ENCODE measurements at regions not wholly inside any gene's neighbourhood (a gene's known extent, or its start where the extent isn't known, plus 50 kb on each side); places are given as distances from the start of the nearest gene placed in this dataset.
"Not testable (repeated sequence)": the region's sequence is repeated elsewhere in the genome, so short reads cannot be mapped to it uniquely, and the experiment has no call there.

DNA sequence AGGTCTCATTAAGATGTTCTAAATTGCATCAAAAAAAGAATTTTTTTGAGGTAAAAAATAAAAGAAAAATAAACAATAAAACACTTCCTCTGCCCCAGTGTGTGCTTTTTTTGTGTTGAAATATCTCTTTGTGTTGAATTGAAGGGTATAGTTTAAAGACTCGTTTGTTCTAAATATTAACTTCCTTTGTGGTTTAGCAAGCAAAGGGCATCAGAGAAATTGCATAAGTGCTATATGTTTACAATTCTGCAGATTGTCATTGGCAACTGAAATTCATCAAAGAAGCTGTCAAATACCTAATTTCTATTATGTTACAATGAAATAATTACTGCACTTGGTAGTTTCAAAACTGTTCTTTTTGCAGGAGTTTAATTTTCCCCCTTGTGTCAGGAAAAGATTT, 260.5 kb downstream of the DKK2 start:
- no peaks in the 10 kb centered on the region for H3K9me3 ChIP-seq

GRCh38 chr4:106774055-106774454, 262.1 kb downstream of the DKK2 start:
- 55 to 81% methylated on average over 1 of the region's 1 CpG for WGBS, 2 donors
- intact Hi-C loops (cut with DNase I); H3K27ac ChIP-seq; H3K36me3 ChIP-seq; ATAC-seq; H3K4me3 ChIP-seq; H3K27me3 ChIP-seq; H3K9me3 ChIP-seq; FAIRE-seq; H3K4me1 ChIP-seq; DNase-seq: not testable (repeated sequence)

More for the DNA sequence above, 260.5 kb downstream of the DKK2 start:
- intact Hi-C loops (cut with DNase I), result no loop called here
- DNase-seq, result no peak
- no peak for ATAC-seq
- TF ChIP-seq, protein P1, sequence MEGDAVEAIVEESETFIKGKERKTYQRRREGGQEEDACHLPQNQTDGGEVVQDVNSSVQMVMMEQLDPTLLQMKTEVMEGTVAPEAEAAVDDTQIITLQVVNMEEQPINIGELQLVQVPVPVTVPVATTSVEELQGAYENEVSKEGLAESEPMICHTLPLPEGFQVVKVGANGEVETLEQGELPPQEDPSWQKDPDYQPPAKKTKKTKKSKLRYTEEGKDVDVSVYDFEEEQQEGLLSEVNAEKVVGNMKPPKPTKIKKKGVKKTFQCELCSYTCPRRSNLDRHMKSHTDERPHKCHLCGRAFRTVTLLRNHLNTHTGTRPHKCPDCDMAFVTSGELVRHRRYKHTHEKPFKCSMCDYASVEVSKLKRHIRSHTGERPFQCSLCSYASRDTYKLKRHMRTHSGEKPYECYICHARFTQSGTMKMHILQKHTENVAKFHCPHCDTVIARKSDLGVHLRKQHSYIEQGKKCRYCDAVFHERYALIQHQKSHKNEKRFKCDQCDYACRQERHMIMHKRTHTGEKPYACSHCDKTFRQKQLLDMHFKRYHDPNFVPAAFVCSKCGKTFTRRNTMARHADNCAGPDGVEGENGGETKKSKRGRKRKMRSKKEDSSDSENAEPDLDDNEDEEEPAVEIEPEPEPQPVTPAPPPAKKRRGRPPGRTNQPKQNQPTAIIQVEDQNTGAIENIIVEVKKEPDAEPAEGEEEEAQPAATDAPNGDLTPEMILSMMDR (IDR thresholded peaks at IDR 0.05), result no peak
- no peak for FAIRE-seq
- no peaks in the 10 kb centered on the region for H3K27me3 ChIP-seq
- H3K4me1 ChIP-seq, result no peaks in the 10 kb centered on the region
- H3K27ac ChIP-seq, result no peak overlapping the region
- H3K36me3 ChIP-seq, result no peaks in the 10 kb centered on the region
- WGBS, 2 donors, result 2 to 3% methylated on average over 1 of the region's 1 CpG
- H3K4me3 ChIP-seq, result no peak overlapping the region

GRCh38 chr4:106773076-106773905, 262.8 kb downstream of the DKK2 start:
- peak in 1 of 6 donors; percentile 9 for DNase-seq
- intact Hi-C loops (cut with DNase I), result no loop called here
- no peak for FAIRE-seq
- H3K4me3 ChIP-seq, result no peak overlapping the region
- no peaks in the 10 kb centered on the region for H3K36me3 ChIP-seq
- no peak overlapping the region for H3K27ac ChIP-seq
- no peak for ATAC-seq
- TF ChIP-seq, protein P1 (IDR thresholded peaks at IDR 0.05), result no peak
- 53 to 77% methylated on average over 1 of the region's 1 CpG for WGBS, 2 donors
- H3K27me3 ChIP-seq, result no peaks in the 10 kb centered on the region
- no peaks in the 10 kb centered on the region for H3K4me1 ChIP-seq
- H3K9me3 ChIP-seq, result no peaks in the 10 kb centered on the region

GRCh38 chr4:106767991-106768390, 268.1 kb downstream of the DKK2 start:
- Histone ChIP-seq H3K27ac (no peak overlapping the region), H3K9me3 (no peaks in the 10 kb centered on the region), H3K4me1 (no peaks in the 10 kb centered on the region), H3K36me3 (no peaks in the 10 kb centered on the region), H3K4me3 (no peak overlapping the region), H3K27me3 (no peaks in the 10 kb centered on the region)
- WGBS, 2 donors, result 38 to 51% methylated on average over 2 of the region's 2 CpGs
- TF ChIP-seq, protein P1 (IDR thresholded peaks at IDR 0.05), result no peak
- DNase-seq, result no peak
- no peak for FAIRE-seq
- intact Hi-C loops (cut with DNase I), result no loop called here
- ATAC-seq, result no peak

GRCh38 chr4:106766519-106766918, 269.6 kb downstream of the DKK2 start:
- no peak for DNase-seq
- Histone ChIP-seq H3K36me3 (no peaks in the 10 kb centered on the region), H3K4me1 (no peaks in the 10 kb centered on the region), H3K9me3 (no peaks in the 10 kb centered on the region), H3K27me3 (no peaks in the 10 kb centered on the region), H3K4me3 (no peak overlapping the region), H3K27ac (no peak overlapping the region)
- FAIRE-seq, result no peak
- ATAC-seq, result no peak
- intact Hi-C loops (cut with DNase I), result no loop called here
- TF ChIP-seq, protein P1 (IDR thresholded peaks at IDR 0.05), result no peak

Data from pancreas (tissue), 10 donors.